ENCODE measurements at regions not wholly inside any gene's neighbourhood (a gene's known extent, or its start where the extent isn't known, plus 50 kb on each side); places are given as distances from the start of the nearest gene placed in this dataset.

DNA sequence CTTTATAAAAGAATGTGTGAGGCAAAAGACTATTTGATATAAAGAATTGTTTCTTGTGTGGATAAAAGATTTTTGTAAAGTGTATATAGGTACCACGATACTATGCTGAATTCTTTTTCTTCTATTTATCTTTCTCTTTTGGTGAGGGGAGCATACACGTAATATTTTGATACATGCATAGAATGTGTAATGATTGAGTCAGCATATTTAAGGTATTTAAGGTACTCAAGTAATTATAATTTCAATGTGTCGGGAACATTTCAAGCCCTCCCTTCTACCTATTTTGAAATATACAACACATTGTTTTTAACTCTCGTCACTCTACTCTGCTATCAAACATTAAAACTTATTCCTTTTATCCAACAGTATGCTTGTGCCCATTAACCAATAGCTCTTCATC is 1221.6 kb upstream of the PHF14 start:
- Histone ChIP-seq H3K4me3 (ENCODE audit: low read depth, low read length) (no peak overlapping the region), H3K27me3 (ENCODE audit: control insufficient read depth, insufficient read depth, low read length) (no peaks in the 10 kb centered on the region), H3K36me3 (ENCODE audit: control insufficient read depth, insufficient read depth, low read length) (no peaks in the 10 kb centered on the region)
- TF ChIP-seq, protein P1, sequence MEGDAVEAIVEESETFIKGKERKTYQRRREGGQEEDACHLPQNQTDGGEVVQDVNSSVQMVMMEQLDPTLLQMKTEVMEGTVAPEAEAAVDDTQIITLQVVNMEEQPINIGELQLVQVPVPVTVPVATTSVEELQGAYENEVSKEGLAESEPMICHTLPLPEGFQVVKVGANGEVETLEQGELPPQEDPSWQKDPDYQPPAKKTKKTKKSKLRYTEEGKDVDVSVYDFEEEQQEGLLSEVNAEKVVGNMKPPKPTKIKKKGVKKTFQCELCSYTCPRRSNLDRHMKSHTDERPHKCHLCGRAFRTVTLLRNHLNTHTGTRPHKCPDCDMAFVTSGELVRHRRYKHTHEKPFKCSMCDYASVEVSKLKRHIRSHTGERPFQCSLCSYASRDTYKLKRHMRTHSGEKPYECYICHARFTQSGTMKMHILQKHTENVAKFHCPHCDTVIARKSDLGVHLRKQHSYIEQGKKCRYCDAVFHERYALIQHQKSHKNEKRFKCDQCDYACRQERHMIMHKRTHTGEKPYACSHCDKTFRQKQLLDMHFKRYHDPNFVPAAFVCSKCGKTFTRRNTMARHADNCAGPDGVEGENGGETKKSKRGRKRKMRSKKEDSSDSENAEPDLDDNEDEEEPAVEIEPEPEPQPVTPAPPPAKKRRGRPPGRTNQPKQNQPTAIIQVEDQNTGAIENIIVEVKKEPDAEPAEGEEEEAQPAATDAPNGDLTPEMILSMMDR (IDR thresholded peaks at IDR 0.05; ENCODE audit: insufficient read depth, low read length, severe bottlenecking): no peak
- DNase-seq (ENCODE audit: low read depth): no peak
- FAIRE-seq: no peak

DNA sequence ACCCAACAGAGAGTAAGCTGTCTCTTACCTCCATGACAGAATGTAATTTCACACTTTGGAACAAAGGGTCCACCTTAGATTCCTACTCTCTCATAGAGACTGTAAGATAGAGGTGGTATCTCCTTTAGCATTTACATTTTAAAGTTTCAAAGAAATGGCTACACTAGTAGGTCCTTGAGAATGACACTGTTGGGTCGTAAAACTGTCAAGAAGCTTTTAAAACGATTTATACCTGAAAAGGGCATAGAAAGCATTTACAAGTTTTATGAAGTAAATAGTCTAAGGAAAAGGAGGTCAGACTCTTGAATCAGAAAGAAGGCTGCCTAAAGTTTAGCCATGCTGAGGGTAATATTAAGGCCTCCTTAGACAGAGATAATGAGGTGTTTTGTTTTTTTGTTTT is 1212.4 kb upstream of the PHF14 start:
- H3K27me3 ChIP-seq (ENCODE audit: control insufficient read depth, insufficient read depth, low read length): no peaks in the 10 kb centered on the region
- TF ChIP-seq, protein P1 (IDR thresholded peaks at IDR 0.05; ENCODE audit: insufficient read depth, low read length, severe bottlenecking): no peak
- H3K4me3 ChIP-seq (ENCODE audit: low read depth, low read length): no peak overlapping the region
- FAIRE-seq: no peak
- H3K36me3 ChIP-seq (ENCODE audit: control insufficient read depth, insufficient read depth, low read length): no peaks in the 10 kb centered on the region
- no peak for DNase-seq (ENCODE audit: low read depth)

DNA sequence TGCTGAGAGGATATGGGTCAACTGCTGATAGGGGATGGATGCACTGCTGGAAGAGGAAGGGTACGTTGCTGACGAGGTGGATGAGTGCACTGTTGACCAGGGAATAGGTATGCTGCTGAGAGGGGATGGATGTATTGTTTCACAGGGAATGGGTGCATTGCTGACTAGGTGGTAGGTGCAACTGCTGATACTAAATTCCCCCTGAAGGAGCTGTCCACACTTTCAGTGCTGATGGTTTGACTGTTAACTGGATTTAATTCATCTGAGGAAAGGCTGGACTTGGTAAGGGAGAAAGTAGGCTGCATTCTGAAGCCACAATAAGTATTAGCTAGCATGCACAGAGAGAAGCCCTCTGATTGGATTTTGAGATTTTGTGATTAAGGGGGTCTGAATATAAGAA is 1196.8 kb upstream of the PHF14 start:
- Histone ChIP-seq H3K4me3 (ENCODE audit: low read depth, low read length) (no peak overlapping the region), H3K27me3 (ENCODE audit: control insufficient read depth, insufficient read depth, low read length) (no peaks in the 10 kb centered on the region), H3K36me3 (ENCODE audit: control insufficient read depth, insufficient read depth, low read length) (no peaks in the 10 kb centered on the region)
- DNase-seq (ENCODE audit: low read depth) (no peak), FAIRE-seq (no peak)
- TF ChIP-seq, protein P1 (IDR thresholded peaks at IDR 0.05; ENCODE audit: insufficient read depth, low read length, severe bottlenecking): no peak

DNA sequence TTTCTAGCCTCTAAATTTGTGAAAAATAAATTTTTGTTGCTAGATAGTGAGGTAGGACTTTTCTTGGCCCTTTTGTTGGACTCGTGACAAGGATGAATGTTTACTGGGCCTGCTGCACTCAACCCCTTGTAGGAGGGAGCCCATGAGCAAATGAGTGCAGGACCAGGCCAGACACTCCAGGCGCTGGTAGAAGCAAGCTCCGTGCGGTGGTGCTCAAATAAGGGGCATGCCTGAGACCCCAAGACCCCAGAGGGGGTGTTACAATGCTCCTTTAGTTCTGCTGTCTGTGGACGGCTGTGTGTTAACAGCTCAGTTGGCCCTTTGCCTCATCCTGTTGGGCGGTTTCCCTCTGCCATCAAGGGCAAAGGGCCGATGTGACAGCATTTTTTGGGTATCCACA is 1195.3 kb upstream of the PHF14 start:
- FAIRE-seq: no peak

DNA sequence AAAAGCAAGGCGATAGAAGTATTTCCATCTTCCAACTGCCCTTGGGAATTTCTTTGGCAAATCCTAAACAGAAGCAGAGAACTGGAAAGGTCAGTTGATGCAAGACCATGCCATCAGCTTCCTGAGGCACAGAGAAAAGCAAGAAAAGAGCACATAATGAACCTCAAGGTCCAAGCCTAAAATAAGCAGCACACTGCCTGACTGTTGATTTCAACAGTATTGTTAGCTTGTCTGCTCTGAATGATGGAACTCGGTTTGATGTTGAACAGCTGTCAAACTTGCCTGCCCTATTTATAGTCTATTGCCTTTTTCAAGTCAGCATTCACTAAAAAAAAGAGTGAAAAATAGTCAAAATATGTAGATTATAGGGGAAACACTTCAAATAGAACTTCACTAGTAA is 1192.0 kb upstream of the PHF14 start:
- Histone ChIP-seq H3K4me3 (ENCODE audit: low read depth, low read length) (no peak overlapping the region), H3K27me3 (ENCODE audit: control insufficient read depth, insufficient read depth, low read length) (no peaks in the 10 kb centered on the region), H3K36me3 (ENCODE audit: control insufficient read depth, insufficient read depth, low read length) (no peaks in the 10 kb centered on the region)
- FAIRE-seq (no peak), DNase-seq (ENCODE audit: low read depth) (no peak)
- TF ChIP-seq, protein P1 (IDR thresholded peaks at IDR 0.05; ENCODE audit: insufficient read depth, low read length, severe bottlenecking): no peak

More for the DNA sequence above, 1195.3 kb upstream of the PHF14 start:
- Histone ChIP-seq H3K27me3 (ENCODE audit: control insufficient read depth, insufficient read depth, low read length) (no peaks in the 10 kb centered on the region), H3K36me3 (ENCODE audit: control insufficient read depth, insufficient read depth, low read length) (no peaks in the 10 kb centered on the region), H3K4me3 (ENCODE audit: low read depth, low read length) (no peak overlapping the region)
- TF ChIP-seq, protein P1 (IDR thresholded peaks at IDR 0.05; ENCODE audit: insufficient read depth, low read length, severe bottlenecking): no peak
- DNase-seq (ENCODE audit: low read depth): no peak

DNA sequence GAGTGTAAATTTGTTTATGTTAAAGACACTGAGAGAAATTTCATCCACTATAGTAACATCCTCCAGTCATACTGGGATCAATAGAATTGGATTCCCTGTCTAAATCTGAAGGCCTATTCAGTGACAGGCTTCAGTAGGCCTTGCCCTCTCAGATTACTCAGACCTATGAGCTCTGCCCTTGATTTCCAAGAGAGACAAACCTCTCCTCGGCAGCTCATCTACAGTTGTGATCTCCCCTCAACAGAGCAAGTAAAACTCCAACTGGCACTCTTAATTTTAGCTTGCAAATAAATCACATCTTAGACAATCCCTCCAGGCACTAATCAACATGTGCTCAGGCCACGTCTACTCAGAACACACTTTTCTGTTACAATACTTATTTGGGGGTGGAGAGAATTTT is 1191.4 kb upstream of the PHF14 start:
- H3K4me3 ChIP-seq (ENCODE audit: low read depth, low read length): no peak overlapping the region
- no peaks in the 10 kb centered on the region for H3K36me3 ChIP-seq (ENCODE audit: control insufficient read depth, insufficient read depth, low read length)
- no peak for DNase-seq (ENCODE audit: low read depth)
- TF ChIP-seq, protein P1 (IDR thresholded peaks at IDR 0.05; ENCODE audit: insufficient read depth, low read length, severe bottlenecking): no peak
- no peaks in the 10 kb centered on the region for H3K27me3 ChIP-seq (ENCODE audit: control insufficient read depth, insufficient read depth, low read length)
- FAIRE-seq: no peak
